ENCODE measurements at regions not wholly inside any gene's neighbourhood (a gene's known extent, or its start where the extent isn't known, plus 50 kb on each side); places are given as distances from the start of the nearest gene placed in this dataset.
"Not testable (repeated sequence)": the region's sequence is repeated elsewhere in the genome, so short reads cannot be mapped to it uniquely, and the experiment has no call there.

GRCh38 chr9:113705306-113705927, 170.7 kb upstream of the ZNF618 start:
- no peak for DNase-seq

- DNase-seq: no peak
These were observed 170.1 kb upstream of the ZNF618 start for GRCh38 chr9:113705928-113706519.

- DNase-seq: no peak
These were observed 168.0 kb upstream of the ZNF618 start for GRCh38 chr9:113707953-113708695.

- no peak for DNase-seq
These were observed 167.0 kb upstream of the ZNF618 start for GRCh38 chr9:113708821-113709713.

GRCh38 chr9:113709721-113710120, 166.4 kb upstream of the ZNF618 start:
- no peak for DNase-seq

GRCh38 chr9:113711251-113711650, 164.9 kb upstream of the ZNF618 start:
- no peak for DNase-seq

GRCh38 chr9:113712053-113712452, 164.1 kb upstream of the ZNF618 start:
- DNase-seq: no peak

- DNase-seq: no peak
These were observed 161.0 kb upstream of the ZNF618 start for GRCh38 chr9:113715086-113715485.

- DNase-seq: no peak
These were observed 156.2 kb upstream of the ZNF618 start for GRCh38 chr9:113719919-113720318.

GRCh38 chr9:113720495-113720894, 155.6 kb upstream of the ZNF618 start:
- DNase-seq: no peak

- DNase-seq: no peak
These were observed 154.3 kb upstream of the ZNF618 start for GRCh38 chr9:113721856-113722255.

- DNase-seq: no peak
These were observed 151.9 kb upstream of the ZNF618 start for GRCh38 chr9:113724202-113724601.

- no peak for DNase-seq
These were observed 147.1 kb upstream of the ZNF618 start for GRCh38 chr9:113728989-113729388.

GRCh38 chr9:113734826-113735225, 141.3 kb upstream of the ZNF618 start:
- no peak for DNase-seq

GRCh38 chr9:113737517-113738271, 138.4 kb upstream of the ZNF618 start:
- DNase-seq: peak; percentile 53

GRCh38 chr9:113738496-113738892, 137.6 kb upstream of the ZNF618 start:
- DNase-seq: no peak

- no peak for DNase-seq
These were observed 137.1 kb upstream of the ZNF618 start for GRCh38 chr9:113738893-113739604.

GRCh38 chr9:113739605-113740507, 136.3 kb upstream of the ZNF618 start:
- DNase-seq: not testable (repeated sequence)

- not testable (repeated sequence) for DNase-seq
These were observed 135.3 kb upstream of the ZNF618 start for GRCh38 chr9:113740508-113741500.

Data from RPMI8226 (cell line).